Activated CD8-positive, alpha-beta memory T cell treated with anti-CD3 and anti-CD28 coated beads, Interleukin-2, amount 50 U/mL, for 24 hours (primary cell): ENCODE measurements at regions not wholly inside any gene's neighbourhood (a gene's known extent, or its start where the extent isn't known, plus 50 kb on each side); places are given as distances from the start of the nearest gene placed in this dataset.
A peak's percentile ranks its signal among the peaks of the same experiment; 100 is the strongest.

ENCODE experiments used
- DNase-seq: peaks from one replicate; pipeline ENCODE4 v3.0.0-alpha.2; 2020; ENCODE audit errors: extremely low read depth

- peak; percentile 47 for DNase-seq
These were observed 95.5 kb upstream of the ZMIZ1 start for GRCh38 chr10:78972947-78973900.

GRCh38 chr10:78973901-78974616, 94.7 kb upstream of the ZMIZ1 start:
- no peak for DNase-seq

GRCh38 chr10:78974617-78975317, 94.0 kb upstream of the ZMIZ1 start:
- DNase-seq, result peak; percentile 61

- no peak for DNase-seq
These were observed 92.8 kb upstream of the ZMIZ1 start for GRCh38 chr10:78975926-78976325.

- no peak for DNase-seq
These were observed 91.7 kb upstream of the ZMIZ1 start for GRCh38 chr10:78976825-78977755.

GRCh38 chr10:78979938-78980337, 88.8 kb upstream of the ZMIZ1 start:
- DNase-seq, result no peak

- no peak for DNase-seq
These were observed 88.4 kb upstream of the ZMIZ1 start for GRCh38 chr10:78980354-78980753.

- DNase-seq, result no peak
These were observed 88.0 kb upstream of the ZMIZ1 start for GRCh38 chr10:78980815-78981214.

- DNase-seq, result no peak
These were observed 87.4 kb upstream of the ZMIZ1 start for GRCh38 chr10:78981257-78981969.

GRCh38 chr10:78981970-78982281, 86.8 kb upstream of the ZMIZ1 start:
- DNase-seq, result no peak

GRCh38 chr10:78982726-78983125, 86.0 kb upstream of the ZMIZ1 start:
- no peak for DNase-seq

- DNase-seq, result no peak
These were observed 85.2 kb upstream of the ZMIZ1 start for GRCh38 chr10:78983608-78984007.

GRCh38 chr10:78985973-78986818, 82.6 kb upstream of the ZMIZ1 start:
- DNase-seq, result no peak

- DNase-seq, result no peak
These were observed 77.6 kb upstream of the ZMIZ1 start for GRCh38 chr10:78991187-78991586.

- DNase-seq, result no peak
These were observed 76.4 kb upstream of the ZMIZ1 start for GRCh38 chr10:78992333-78992732.

- DNase-seq, result no peak
These were observed 75.4 kb upstream of the ZMIZ1 start for GRCh38 chr10:78993261-78993945.

GRCh38 chr10:78995987-78996791, 72.6 kb upstream of the ZMIZ1 start:
- DNase-seq, result no peak

GRCh38 chr10:78996792-78997129, 72.0 kb upstream of the ZMIZ1 start:
- no peak for DNase-seq
